ENCODE measurements at regions not wholly inside any gene's neighbourhood (a gene's known extent, or its start where the extent isn't known, plus 50 kb on each side); places are given as distances from the start of the nearest gene placed in this dataset.

- DNase-seq (ENCODE audit: extremely low read depth, low read depth): no peak
- no peak for TF ChIP-seq CTCF (IDR thresholded peaks at IDR 0.05; ENCODE audit: low read depth, low read length)
These were observed 437.3 kb downstream of the BRINP1 start for GRCh38 chr9:118931941-118932340.

- no peak for DNase-seq (ENCODE audit: extremely low read depth, low read depth)
- TF ChIP-seq CTCF (IDR thresholded peaks at IDR 0.05; ENCODE audit: low read depth, low read length): no peak
These were observed 430.7 kb downstream of the BRINP1 start for GRCh38 chr9:118938581-118938980.

- DNase-seq (ENCODE audit: extremely low read depth, low read depth): no peak
- TF ChIP-seq CTCF (IDR thresholded peaks at IDR 0.05; ENCODE audit: low read depth, low read length): no peak
These were observed 428.8 kb downstream of the BRINP1 start for GRCh38 chr9:118940473-118940872.

- TF ChIP-seq CTCF (IDR thresholded peaks at IDR 0.05; ENCODE audit: low read depth, low read length): no peak
- DNase-seq (ENCODE audit: extremely low read depth, low read depth): no peak
These were observed 422.6 kb downstream of the BRINP1 start for GRCh38 chr9:118946669-118947068.

- no peak for DNase-seq (ENCODE audit: extremely low read depth, low read depth)
- TF ChIP-seq CTCF (IDR thresholded peaks at IDR 0.05; ENCODE audit: low read depth, low read length): no peak
These were observed 414.4 kb downstream of the BRINP1 start for GRCh38 chr9:118954857-118955256.

- no peak for TF ChIP-seq CTCF (IDR thresholded peaks at IDR 0.05; ENCODE audit: low read depth, low read length)
- no peak for DNase-seq (ENCODE audit: extremely low read depth, low read depth)
These were observed 411.6 kb downstream of the BRINP1 start for GRCh38 chr9:118957585-118957984.

- TF ChIP-seq CTCF (IDR thresholded peaks at IDR 0.05; ENCODE audit: low read depth, low read length): no peak
- DNase-seq (ENCODE audit: extremely low read depth, low read depth): no peak
These were observed 409.9 kb downstream of the BRINP1 start for GRCh38 chr9:118959366-118959765.

Measured in AG09319 (cell line).